Stomach (tissue), 8 donors: ENCODE measurements at regions not wholly inside any gene's neighbourhood (a gene's known extent, or its start where the extent isn't known, plus 50 kb on each side); places are given as distances from the start of the nearest gene placed in this dataset.

ENCODE experiments used
- DNase-seq, 2 donors: peaks; one replicate each; pipeline versions ENCODE4 v3.0.0 to v3.0.0-alpha.2; 2013 to 2019
- H3K27ac ChIP-seq, 5 donors: fragments of 200-600 bp in 4 of 5; sonication (generic) in 4 of 5; one replicate each; pipeline ENCODE4 v1.5.1; 2013 to 2019; ENCODE audit warnings: mild to moderate bottlenecking in 1 of 5, moderate library complexity in 1 of 5
- H3K27me3 ChIP-seq, 3 donors: fragments of 200-600 bp; sonication (generic); one replicate each; pipeline ENCODE4 v1.5.1; 2017 to 2019; ENCODE audit warnings: mixed run types in 1 of 3
- H3K36me3 ChIP-seq, 4 donors: fragments of 200-600 bp; sonication (generic); 1 replicate in 3 of 4; 2 replicates in 1 of 4; pipeline ENCODE4 v1.5.1; 2016 to 2019
- H3K4me1 ChIP-seq, 4 donors: fragments of 200-600 bp; sonication (generic); one replicate each; pipeline ENCODE4 v1.5.1; 2016 to 2019
- H3K4me3 ChIP-seq, 4 donors: fragments of 200-600 bp; sonication (generic) in 3 of 4; one replicate each; pipeline ENCODE4 v1.5.1; 2016 to 2019; ENCODE audit warnings: mild to moderate bottlenecking in 1 of 4
- H3K9me3 ChIP-seq, 4 donors: fragments of 200-600 bp; sonication (generic); one replicate each; pipeline ENCODE4 v1.5.1; 2016 to 2019
- CTCF ChIP-seq, 7 experiments: fragments of 450-650 bp in 4 of 7; fragments of 200-600 bp in 3 of 7; sonication (generic) in 3 of 7; IDR thresholded peaks; one replicate each; pipeline ENCODE4 v1.5.1; 2016 to 2019; ENCODE audit warnings: antibody characterized with exemption in 7 of 7, control low read depth in 2 of 7, mild to moderate bottlenecking in 1 of 7
- EP300 ChIP-seq: sonication (generic); formaldehyde crosslinking; IDR thresholded peaks from one replicate; pipeline ENCODE4 v1.6.1; 2017; ENCODE audit warnings: antibody characterized with exemption
- POLR2A ChIP-seq, 4 donors: fragments of 450-650 bp; IDR thresholded peaks; one replicate each; pipeline ENCODE4 v1.6.1; 2016; ENCODE audit warnings: antibody characterized with exemption in 4 of 4, control low read depth in 2 of 4, mild to moderate bottlenecking in 1 of 4, moderate library complexity in 1 of 4
- POLR2AphosphoS5 ChIP-seq, 3 donors: sonication (generic); formaldehyde crosslinking; IDR thresholded peaks; one replicate each; pipeline ENCODE4 v1.6.1; 2016; ENCODE audit warnings: antibody characterized with exemption in 3 of 3
- WGBS, 5 donors: extraction: QIAGEN DNeasy Blood & Tissue Kit in 3 of 5; methylation state at CpG; one replicate each; pipeline versions ENCODE4 v1.1.5 to v1.1.7; 2013 to 2018; 5-methylcytosine and 5-hydroxymethylcytosine counted together
- intact Hi-C: fragments of 100-400 bp; cut with DNase I; formaldehyde crosslinking; loops from one replicate; pipeline ENCODE4 v1.15.1; 2023; ENCODE audit warnings: low total_unique reads
- donor health status: healthy with polysubstance abuse.
- donor health status: Bipolar disorder and iron deficiency.
- donor health status: healthy.

- H3K27ac ChIP-seq, result no peak overlapping the region
- H3K4me1 ChIP-seq, result peaks cover 0 to 13% (median 5%) of the 10 kb centered on the region in 4 donors
- intact Hi-C loops, result loop anchor here (5.0 kb wide), 1 partner anchor 155 kb away; no protein-coding TSS in a partner anchor
- no peak for DNase-seq
- no peaks in the 10 kb centered on the region for H3K36me3 ChIP-seq
- H3K9me3 ChIP-seq, result no peaks in the 10 kb centered on the region
- no peak for TF ChIP-seq POLR2A (IDR thresholded peaks at IDR 0.05)
- H3K27me3 ChIP-seq, result no peaks in the 10 kb centered on the region
- 59 to 76% (median 68%) methylated on average over 2 of the region's 2 CpGs for WGBS, 5 donors
- no peak overlapping the region for H3K4me3 ChIP-seq
These were observed 78.8 kb upstream of the BOC start for GRCh38 chr3:113132571-113132996.

GRCh38 chr3:113133140-113133539 is 78.2 kb upstream of the BOC start:
- Histone ChIP-seq H3K27ac (no peak overlapping the region), H3K4me3 (no peak overlapping the region), H3K4me1 (peaks cover 0 to 13% (median 5%) of the 10 kb centered on the region in 4 donors), H3K9me3 (no peaks in the 10 kb centered on the region), H3K27me3 (no peaks in the 10 kb centered on the region), H3K36me3 (no peaks in the 10 kb centered on the region)
- WGBS, 5 donors, result 60 to 73% (median 66%) methylated on average over 3 of the region's 3 CpGs
- intact Hi-C loops, result loop anchor here (5.0 kb wide), 1 partner anchor 154 kb away; no protein-coding TSS in a partner anchor
- no peak for TF ChIP-seq POLR2A (IDR thresholded peaks at IDR 0.05)
- TF ChIP-seq POLR2AphosphoS5 (IDR thresholded peaks at IDR 0.05), result no peak
- no peak for TF ChIP-seq CTCF (IDR thresholded peaks at IDR 0.05)
- TF ChIP-seq EP300, result no peak
- no peak for DNase-seq

DNA sequence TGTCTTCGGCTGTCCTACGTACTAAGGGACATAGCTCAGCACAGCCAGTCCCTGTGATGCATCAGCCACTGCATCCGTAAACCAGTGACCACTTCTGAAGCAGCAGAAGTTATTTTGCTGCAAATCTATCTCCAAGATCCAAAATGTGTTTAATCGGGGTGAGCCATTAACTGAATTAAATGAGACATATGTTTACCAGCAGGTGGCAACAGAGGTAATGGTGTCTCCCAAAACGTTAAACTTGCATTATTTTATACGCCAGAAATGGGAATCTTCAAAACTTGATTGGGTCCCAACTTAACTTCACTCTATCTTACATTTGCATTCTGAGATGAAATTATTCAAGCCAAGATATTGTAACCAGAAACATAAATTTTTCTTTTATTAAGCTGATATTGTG is 75.3 kb upstream of the BOC start:
- Histone ChIP-seq H3K27ac (peak overlapping the region in 1 of 5 donors; percentile 21), H3K4me1 (peaks cover 0 to 13% (median 6%) of the 10 kb centered on the region in 4 donors), H3K4me3 (no peak overlapping the region), H3K36me3 (no peaks in the 10 kb centered on the region), H3K27me3 (no peaks in the 10 kb centered on the region), H3K9me3 (no peaks in the 10 kb centered on the region)
- DNase-seq, result peak in 1 of 2 donors; percentile 51
- intact Hi-C loops, result no loop called here
- whole genome bisulfite sequencing, 5 donors, result 25 to 43% (median 40%) methylated on average over 6 of the region's 6 CpGs
- TF ChIP-seq POLR2A (IDR thresholded peaks at IDR 0.05) (no peak), POLR2AphosphoS5 (IDR thresholded peaks at IDR 0.05) (no peak), CTCF (IDR thresholded peaks at IDR 0.05) (peak in 5 of 7 experiments; percentile 18 to 61 (median 44)), EP300 (no peak)

GRCh38 chr3:113136544-113136943 is 74.8 kb upstream of the BOC start:
- H3K4me3 ChIP-seq, result no peak overlapping the region
- TF ChIP-seq POLR2AphosphoS5 (IDR thresholded peaks at IDR 0.05) (no peak), POLR2A (IDR thresholded peaks at IDR 0.05) (no peak), CTCF (IDR thresholded peaks at IDR 0.05) (no peak), EP300 (no peak)
- H3K9me3 ChIP-seq, result no peaks in the 10 kb centered on the region
- intact Hi-C loops, result no loop called here
- H3K36me3 ChIP-seq, result no peaks in the 10 kb centered on the region
- H3K27ac ChIP-seq, result no peak overlapping the region
- H3K4me1 ChIP-seq, result peaks cover 0 to 13% (median 6%) of the 10 kb centered on the region in 4 donors
- WGBS, 5 donors, result 87 to 93% (median 91%) methylated on average over 5 of the region's 5 CpGs
- no peak for DNase-seq
- H3K27me3 ChIP-seq, result no peaks in the 10 kb centered on the region
